HL-60 (cell line): ENCODE measurements at regions not wholly inside any gene's neighbourhood (a gene's known extent, or its start where the extent isn't known, plus 50 kb on each side); places are given as distances from the start of the nearest gene placed in this dataset.

Source experiments
- POLR2AphosphoS5 ChIP-seq: IDR thresholded peaks from 2 replicates; pipeline ENCODE4 v1.6.1; 2012; ENCODE audit warnings: low read depth
- SPI1 ChIP-seq: IDR thresholded peaks from 2 replicates; pipeline ENCODE4 v1.6.1; 2012; ENCODE audit warnings: low read depth, mild to moderate bottlenecking, borderline replicate concordance
- TF ChIP-seq, protein P1 (sequence below): IDR thresholded peaks from one replicate; pipeline ENCODE4 v1.5.1; 2011; ENCODE audit warnings: low read length, control low read depth, inconsistent platforms; ENCODE audit not compliant: insufficient read depth
- TF ChIP-seq, protein P2 (sequence below): IDR thresholded peaks from 2 replicates; pipeline ENCODE4 v1.6.1; 2012; ENCODE audit warnings: low read depth; ENCODE audit not compliant: insufficient replicate concordance

DNA sequence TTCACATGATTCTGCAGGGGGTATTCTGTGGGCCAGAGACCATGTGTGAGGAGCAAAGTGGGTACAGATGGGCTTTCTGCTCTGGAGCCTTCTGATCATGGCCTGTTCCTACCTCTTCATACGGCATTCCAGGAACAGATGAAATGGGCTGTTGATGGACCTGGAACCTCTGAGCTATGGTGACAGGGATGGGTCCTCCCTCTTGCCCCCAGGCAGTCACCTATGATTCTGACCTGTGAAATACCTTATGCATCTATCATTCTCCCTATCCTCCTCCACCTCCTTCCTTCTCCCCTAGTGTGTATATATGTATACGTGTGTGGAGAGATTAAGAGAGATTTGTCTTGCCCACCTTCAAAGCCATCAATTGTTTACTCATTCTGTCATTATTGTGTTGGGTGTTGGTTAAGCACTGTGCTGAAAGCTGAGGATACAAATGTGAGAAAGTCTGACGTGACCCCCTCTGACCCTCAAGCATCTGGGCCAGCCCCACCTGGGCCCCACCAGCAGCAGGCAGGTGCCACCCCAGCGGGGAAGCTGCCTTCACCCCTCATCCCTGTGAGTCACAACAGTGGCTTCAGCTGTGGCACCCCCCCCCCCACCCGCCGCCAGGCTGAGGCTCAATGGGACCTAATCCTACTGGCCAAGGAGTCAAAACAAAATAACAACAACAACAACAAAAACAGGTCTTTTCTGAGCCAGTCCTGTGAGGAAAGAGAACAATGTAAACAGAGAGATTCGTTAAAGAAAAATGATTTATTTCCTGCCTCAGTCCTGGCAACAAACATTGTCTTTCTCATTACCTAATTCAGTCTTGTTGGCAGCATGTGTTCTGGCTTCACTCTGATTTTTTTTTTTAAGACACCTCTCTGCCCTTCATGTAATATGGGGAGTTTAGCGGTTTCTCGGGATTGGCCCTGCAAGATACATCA, 103.8 kb upstream of the CDC42EP3 start:
- TF ChIP-seq, protein P1, sequence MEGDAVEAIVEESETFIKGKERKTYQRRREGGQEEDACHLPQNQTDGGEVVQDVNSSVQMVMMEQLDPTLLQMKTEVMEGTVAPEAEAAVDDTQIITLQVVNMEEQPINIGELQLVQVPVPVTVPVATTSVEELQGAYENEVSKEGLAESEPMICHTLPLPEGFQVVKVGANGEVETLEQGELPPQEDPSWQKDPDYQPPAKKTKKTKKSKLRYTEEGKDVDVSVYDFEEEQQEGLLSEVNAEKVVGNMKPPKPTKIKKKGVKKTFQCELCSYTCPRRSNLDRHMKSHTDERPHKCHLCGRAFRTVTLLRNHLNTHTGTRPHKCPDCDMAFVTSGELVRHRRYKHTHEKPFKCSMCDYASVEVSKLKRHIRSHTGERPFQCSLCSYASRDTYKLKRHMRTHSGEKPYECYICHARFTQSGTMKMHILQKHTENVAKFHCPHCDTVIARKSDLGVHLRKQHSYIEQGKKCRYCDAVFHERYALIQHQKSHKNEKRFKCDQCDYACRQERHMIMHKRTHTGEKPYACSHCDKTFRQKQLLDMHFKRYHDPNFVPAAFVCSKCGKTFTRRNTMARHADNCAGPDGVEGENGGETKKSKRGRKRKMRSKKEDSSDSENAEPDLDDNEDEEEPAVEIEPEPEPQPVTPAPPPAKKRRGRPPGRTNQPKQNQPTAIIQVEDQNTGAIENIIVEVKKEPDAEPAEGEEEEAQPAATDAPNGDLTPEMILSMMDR = no peak
- TF ChIP-seq, protein P2, sequence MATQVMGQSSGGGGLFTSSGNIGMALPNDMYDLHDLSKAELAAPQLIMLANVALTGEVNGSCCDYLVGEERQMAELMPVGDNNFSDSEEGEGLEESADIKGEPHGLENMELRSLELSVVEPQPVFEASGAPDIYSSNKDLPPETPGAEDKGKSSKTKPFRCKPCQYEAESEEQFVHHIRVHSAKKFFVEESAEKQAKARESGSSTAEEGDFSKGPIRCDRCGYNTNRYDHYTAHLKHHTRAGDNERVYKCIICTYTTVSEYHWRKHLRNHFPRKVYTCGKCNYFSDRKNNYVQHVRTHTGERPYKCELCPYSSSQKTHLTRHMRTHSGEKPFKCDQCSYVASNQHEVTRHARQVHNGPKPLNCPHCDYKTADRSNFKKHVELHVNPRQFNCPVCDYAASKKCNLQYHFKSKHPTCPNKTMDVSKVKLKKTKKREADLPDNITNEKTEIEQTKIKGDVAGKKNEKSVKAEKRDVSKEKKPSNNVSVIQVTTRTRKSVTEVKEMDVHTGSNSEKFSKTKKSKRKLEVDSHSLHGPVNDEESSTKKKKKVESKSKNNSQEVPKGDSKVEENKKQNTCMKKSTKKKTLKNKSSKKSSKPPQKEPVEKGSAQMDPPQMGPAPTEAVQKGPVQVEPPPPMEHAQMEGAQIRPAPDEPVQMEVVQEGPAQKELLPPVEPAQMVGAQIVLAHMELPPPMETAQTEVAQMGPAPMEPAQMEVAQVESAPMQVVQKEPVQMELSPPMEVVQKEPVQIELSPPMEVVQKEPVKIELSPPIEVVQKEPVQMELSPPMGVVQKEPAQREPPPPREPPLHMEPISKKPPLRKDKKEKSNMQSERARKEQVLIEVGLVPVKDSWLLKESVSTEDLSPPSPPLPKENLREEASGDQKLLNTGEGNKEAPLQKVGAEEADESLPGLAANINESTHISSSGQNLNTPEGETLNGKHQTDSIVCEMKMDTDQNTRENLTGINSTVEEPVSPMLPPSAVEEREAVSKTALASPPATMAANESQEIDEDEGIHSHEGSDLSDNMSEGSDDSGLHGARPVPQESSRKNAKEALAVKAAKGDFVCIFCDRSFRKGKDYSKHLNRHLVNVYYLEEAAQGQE = no peak
- TF ChIP-seq SPI1 (no peak), POLR2AphosphoS5 (no peak)
